WERI-Rb-1 (cell line): ENCODE measurements at regions not wholly inside any gene's neighbourhood (a gene's known extent, or its start where the extent isn't known, plus 50 kb on each side); places are given as distances from the start of the nearest gene placed in this dataset.

Experiments
- DNase-seq: peaks from one replicate; pipeline ENCODE4 v3.0.0-alpha.2; 2020
- H3K27ac ChIP-seq: fragments of 250-450 bp; sonication (Bioruptor Pico); 2 replicates; pipeline ENCODE4 v1.5.1; 2020; ENCODE audit warnings: mild to moderate bottlenecking, moderate library complexity
- H3K27me3 ChIP-seq: fragments of 250-450 bp; sonication (Bioruptor Pico); 2 replicates; pipeline ENCODE4 v1.5.1; 2021; ENCODE audit warnings: mild to moderate bottlenecking, low read depth, moderate library complexity; ENCODE audit not compliant: insufficient read depth, severe bottlenecking
- H3K36me3 ChIP-seq: fragments of 250-450 bp; sonication (Bioruptor Pico); 2 replicates; pipeline ENCODE4 v1.5.1; 2020; ENCODE audit warnings: mild to moderate bottlenecking, moderate library complexity
- H3K4me3 ChIP-seq: 2 replicates; pipeline ENCODE4 v1.5.1; 2011; ENCODE audit warnings: low read depth, mild to moderate bottlenecking, control low read depth, low read length
- H3K9me3 ChIP-seq: fragments of 250-450 bp; sonication (Bioruptor Pico); 2 replicates; pipeline ENCODE4 v1.5.1; 2021; ENCODE audit warnings: mild to moderate bottlenecking, moderate library complexity; ENCODE audit not compliant: severe bottlenecking
- CTCF ChIP-seq: IDR thresholded peaks from 2 replicates; pipeline ENCODE4 v1.5.1; 2011; ENCODE audit warnings: low read depth, mild to moderate bottlenecking, control low read depth, inconsistent platforms, low read length

GRCh38 chr18:73212442-73212841 lies 344.7 kb upstream of the NETO1 start:
- no peak overlapping the region for H3K27ac ChIP-seq
- no peak for DNase-seq
- no peak for TF ChIP-seq CTCF
- no peak overlapping the region for H3K4me3 ChIP-seq
- H3K9me3 ChIP-seq, result no peaks in the 10 kb centered on the region
- H3K36me3 ChIP-seq, result no peaks in the 10 kb centered on the region
- H3K27me3 ChIP-seq, result no peaks in the 10 kb centered on the region

GRCh38 chr18:73201940-73202339 lies 334.2 kb upstream of the NETO1 start:
- TF ChIP-seq CTCF, result no peak
- Histone ChIP-seq H3K36me3 (no peaks in the 10 kb centered on the region), H3K27ac (no peak overlapping the region), H3K27me3 (no peaks in the 10 kb centered on the region), H3K4me3 (no peak overlapping the region), H3K9me3 (no peaks in the 10 kb centered on the region)
- DNase-seq, result no peak

GRCh38 chr18:73199151-73199550 lies 331.4 kb upstream of the NETO1 start:
- Histone ChIP-seq H3K9me3 (no peaks in the 10 kb centered on the region), H3K27me3 (no peaks in the 10 kb centered on the region), H3K4me3 (no peak overlapping the region), H3K27ac (no peak overlapping the region), H3K36me3 (no peaks in the 10 kb centered on the region)
- no peak for DNase-seq
- no peak for TF ChIP-seq CTCF

GRCh38 chr18:73189718-73190117 lies 321.9 kb upstream of the NETO1 start:
- no peak for TF ChIP-seq CTCF
- DNase-seq, result no peak
- Histone ChIP-seq H3K4me3 (no peak overlapping the region), H3K27ac (no peak overlapping the region), H3K36me3 (no peaks in the 10 kb centered on the region), H3K27me3 (no peaks in the 10 kb centered on the region), H3K9me3 (no peaks in the 10 kb centered on the region)

- Histone ChIP-seq H3K36me3 (no peaks in the 10 kb centered on the region), H3K9me3 (no peaks in the 10 kb centered on the region), H3K4me3 (no peak overlapping the region), H3K27ac (no peak overlapping the region), H3K27me3 (no peaks in the 10 kb centered on the region)
- DNase-seq, result no peak
- no peak for TF ChIP-seq CTCF
Measured at GRCh38 chr18:73168236-73168635, 300.4 kb upstream of the NETO1 start.

GRCh38 chr18:73164430-73164829 lies 296.6 kb upstream of the NETO1 start:
- Histone ChIP-seq H3K36me3 (no peaks in the 10 kb centered on the region), H3K27me3 (no peaks in the 10 kb centered on the region), H3K9me3 (no peaks in the 10 kb centered on the region), H3K4me3 (no peak overlapping the region), H3K27ac (no peak overlapping the region)
- no peak for DNase-seq
- no peak for TF ChIP-seq CTCF
